Astrocyte of the cerebellum (primary cell): ENCODE measurements at regions not wholly inside any gene's neighbourhood (a gene's known extent, or its start where the extent isn't known, plus 50 kb on each side); places are given as distances from the start of the nearest gene placed in this dataset.

Source experiments
- DNase-seq: peaks from one replicate; pipeline ENCODE4 v3.0.0-alpha.2; 2011; ENCODE audit warnings: low read depth
- H3K4me3 ChIP-seq: 2 replicates; pipeline ENCODE4 v1.5.1; 2011; ENCODE audit warnings: mild to moderate bottlenecking, low read depth, low read length, moderate library complexity
- in situ Hi-C: cut with HindIII; loops from 2 replicates; pipeline ENCODE4 v1.10.0; 2017; ENCODE audit warnings: low sequenced_read_pairs
- TF ChIP-seq, protein P1 (sequence below): IDR thresholded peaks from 2 replicates; pipeline ENCODE4 v1.5.1; 2012; ENCODE audit warnings: low read length, low read depth, moderate library complexity, mild to moderate bottlenecking; ENCODE audit errors: missing control alignments

- H3K4me3 ChIP-seq, result no peak overlapping the region
- DNase-seq, result no peak
- in situ Hi-C loops, result no loop called here
- TF ChIP-seq, protein P1, sequence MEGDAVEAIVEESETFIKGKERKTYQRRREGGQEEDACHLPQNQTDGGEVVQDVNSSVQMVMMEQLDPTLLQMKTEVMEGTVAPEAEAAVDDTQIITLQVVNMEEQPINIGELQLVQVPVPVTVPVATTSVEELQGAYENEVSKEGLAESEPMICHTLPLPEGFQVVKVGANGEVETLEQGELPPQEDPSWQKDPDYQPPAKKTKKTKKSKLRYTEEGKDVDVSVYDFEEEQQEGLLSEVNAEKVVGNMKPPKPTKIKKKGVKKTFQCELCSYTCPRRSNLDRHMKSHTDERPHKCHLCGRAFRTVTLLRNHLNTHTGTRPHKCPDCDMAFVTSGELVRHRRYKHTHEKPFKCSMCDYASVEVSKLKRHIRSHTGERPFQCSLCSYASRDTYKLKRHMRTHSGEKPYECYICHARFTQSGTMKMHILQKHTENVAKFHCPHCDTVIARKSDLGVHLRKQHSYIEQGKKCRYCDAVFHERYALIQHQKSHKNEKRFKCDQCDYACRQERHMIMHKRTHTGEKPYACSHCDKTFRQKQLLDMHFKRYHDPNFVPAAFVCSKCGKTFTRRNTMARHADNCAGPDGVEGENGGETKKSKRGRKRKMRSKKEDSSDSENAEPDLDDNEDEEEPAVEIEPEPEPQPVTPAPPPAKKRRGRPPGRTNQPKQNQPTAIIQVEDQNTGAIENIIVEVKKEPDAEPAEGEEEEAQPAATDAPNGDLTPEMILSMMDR, result no peak
These were observed 736.1 kb downstream of the DOK5 start for GRCh38 chr20:55211481-55211880.

DNA sequence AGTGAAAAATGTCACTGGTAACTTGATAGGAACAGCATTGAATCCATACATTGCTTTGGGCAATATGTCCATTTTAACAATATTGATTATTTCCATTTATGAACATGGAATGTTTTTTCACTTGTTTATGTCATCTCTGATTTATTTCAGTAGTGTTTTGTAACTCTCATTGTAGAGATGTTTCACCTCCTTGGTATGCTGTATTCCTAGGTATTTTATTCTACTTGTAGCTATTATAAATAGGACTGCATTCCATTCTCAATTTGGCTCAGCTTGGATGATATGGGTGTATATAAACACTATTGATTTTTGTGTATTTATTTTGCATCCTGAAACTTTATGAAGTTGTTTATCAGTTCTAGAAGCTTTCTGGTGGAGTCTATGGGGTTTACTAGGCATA lies 730.3 kb downstream of the DOK5 start:
- H3K4me3 ChIP-seq, result no peak overlapping the region
- TF ChIP-seq, protein P1, result no peak
- in situ Hi-C loops, result no loop called here
- DNase-seq, result no peak

DNA sequence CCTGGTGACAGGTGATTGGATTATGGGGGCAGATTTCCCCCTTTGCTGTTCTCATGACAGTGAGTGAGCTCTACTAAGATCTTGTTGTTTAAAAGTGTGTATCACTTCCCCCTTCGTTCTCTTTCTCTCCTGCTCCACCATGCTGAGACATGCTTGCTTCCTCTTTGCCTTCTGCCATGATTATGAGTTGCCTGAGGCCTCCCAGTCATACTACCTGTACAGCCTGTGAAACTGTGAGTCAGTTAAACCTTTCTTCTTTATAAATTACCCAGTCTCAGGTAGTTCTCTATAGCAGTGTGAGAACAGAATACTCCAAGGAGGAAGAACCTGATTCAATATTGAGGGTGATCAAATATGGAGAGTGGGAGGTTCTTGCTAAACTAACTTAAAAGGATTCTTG lies 724.9 kb downstream of the DOK5 start:
- TF ChIP-seq, protein P1, result no peak
- DNase-seq, result no peak
- H3K4me3 ChIP-seq, result no peak overlapping the region
- in situ Hi-C loops, result no loop called here

DNA sequence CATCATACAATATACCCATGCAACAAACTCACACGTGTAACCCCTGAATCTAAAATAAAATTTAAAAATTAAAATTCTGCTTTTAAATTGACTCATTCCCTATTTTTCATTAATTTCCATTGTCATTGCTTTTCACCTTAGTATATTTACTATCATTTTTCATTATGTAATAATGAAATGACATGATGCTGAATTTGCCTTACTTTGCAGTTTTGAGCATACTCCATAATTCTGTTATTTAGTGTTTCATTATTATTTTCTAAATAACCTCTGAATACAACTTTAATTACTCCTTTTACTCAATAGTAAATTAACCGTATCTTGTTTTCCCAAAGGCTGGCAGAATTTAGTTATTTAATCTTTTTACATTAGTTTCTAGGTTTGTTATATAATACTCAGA lies 719.6 kb downstream of the DOK5 start:
- in situ Hi-C loops, result no loop called here
- no peak overlapping the region for H3K4me3 ChIP-seq
- TF ChIP-seq, protein P1, result no peak
- no peak for DNase-seq

DNA sequence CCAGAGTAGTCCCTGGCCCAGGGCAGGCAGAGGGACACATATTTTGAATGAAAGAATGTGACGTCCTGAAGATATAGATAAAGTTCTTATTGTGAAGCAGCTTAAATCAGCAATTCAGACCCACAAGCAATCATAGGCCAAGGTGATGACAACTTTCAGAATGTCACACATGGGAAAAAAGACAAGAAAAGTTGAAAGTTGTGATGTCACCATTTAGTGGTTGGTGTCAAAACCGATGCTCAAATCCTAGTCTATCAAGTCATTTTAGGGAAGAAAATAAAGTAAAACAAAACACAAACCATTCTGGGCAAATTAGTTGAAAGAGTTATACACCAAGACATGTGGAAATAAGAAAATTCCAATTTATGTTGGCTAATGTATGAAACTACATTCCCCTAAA lies 710.8 kb downstream of the DOK5 start:
- in situ Hi-C loops, result no loop called here
- TF ChIP-seq, protein P1, result no peak
- H3K4me3 ChIP-seq, result no peak overlapping the region
- DNase-seq, result no peak

DNA sequence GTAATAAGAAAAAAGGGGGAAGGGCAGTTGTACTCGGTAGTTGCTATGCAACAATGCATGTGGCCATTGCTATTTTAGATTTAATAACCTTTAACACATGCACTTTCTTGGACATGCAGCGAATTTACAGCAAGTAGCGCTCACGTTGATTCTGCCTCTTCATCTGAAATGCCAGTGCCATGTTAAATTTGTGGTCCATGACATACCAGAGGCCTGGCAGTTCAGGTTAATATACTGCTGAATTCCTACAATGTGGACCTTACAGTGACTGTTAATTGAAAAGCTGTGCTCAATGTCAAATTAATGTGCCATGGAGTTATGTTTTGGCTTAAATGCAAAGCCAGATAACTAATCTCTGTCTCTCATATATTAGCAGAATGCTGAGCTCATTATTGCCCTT lies 699.7 kb downstream of the DOK5 start:
- no peak for DNase-seq
- in situ Hi-C loops, result no loop called here
- no peak overlapping the region for H3K4me3 ChIP-seq
- TF ChIP-seq, protein P1, result no peak

GRCh38 chr20:55174635-55175034 lies 699.2 kb downstream of the DOK5 start:
- DNase-seq, result no peak
- in situ Hi-C loops, result no loop called here
- TF ChIP-seq, protein P1, result no peak
- no peak overlapping the region for H3K4me3 ChIP-seq
